Panc1 (cell line): ENCODE measurements at regions not wholly inside any gene's neighbourhood (a gene's known extent, or its start where the extent isn't known, plus 50 kb on each side); places are given as distances from the start of the nearest gene placed in this dataset.

Source experiments
- ATAC-seq: fragments of 200-7000 bp; cut with Tn5 transposase; 2 replicates; pipeline ENCODE4 v1.9.1; 2020; ENCODE audit warnings: mild to moderate bottlenecking, moderate library complexity
- BruUV-seq: library from RNA; stranded (reverse); fragments of 400-500 nt; replicated peaks from 2 replicates; lab custom pipeline; 2021; lab: Mats Ljungman, UMichigan
- CTCF ChIA-PET: fragments of 300-600 bp; sonication (Branson Sonifier 250); formaldehyde crosslinking; loops from one replicate; lab custom pipeline; 2022; ENCODE audit warnings: antibody characterized with exemption; lab: Charles Lee
- POLR2A ChIA-PET: fragments of 300-600 bp; sonication (Branson Sonifier 250); formaldehyde crosslinking; loops from one replicate; lab custom pipeline; 2022; ENCODE audit warnings: antibody characterized with exemption; lab: Charles Lee
- DNase-seq: peaks from one replicate; pipeline ENCODE4 v3.0.0-alpha.2; 2010; ENCODE audit warnings: low read depth, low spot score
- H3K27ac ChIP-seq: 2 replicates; pipeline ENCODE4 v1.5.1; 2011; ENCODE audit warnings: mild to moderate bottlenecking, low read length, inconsistent platforms
- H3K27me3 ChIP-seq: fragments of 200-500 bp; sonication (Bioruptor generic); 2 replicates; pipeline ENCODE4 v1.6.0; 2014; ENCODE audit warnings: low read length, inconsistent platforms; ENCODE audit not compliant: control insufficient read depth, insufficient read depth
- H3K36me3 ChIP-seq: fragments of 200-500 bp; sonication (Bioruptor generic); 2 replicates; pipeline ENCODE4 v1.5.1; 2014; ENCODE audit warnings: inconsistent platforms, mild to moderate bottlenecking, low read length, moderate library complexity; ENCODE audit not compliant: control insufficient read depth, insufficient read depth
- H3K4me1 ChIP-seq: 2 replicates; pipeline ENCODE4 v1.5.1; 2011; ENCODE audit warnings: inconsistent platforms, mild to moderate bottlenecking, low read length, moderate library complexity; ENCODE audit not compliant: control insufficient read depth, insufficient read depth
- H3K4me3 ChIP-seq, 2 experiments: 2 replicates each; pipeline ENCODE4 v1.5.1; 2011 to 2012; ENCODE audit warnings: low read depth in 2 of 2, low read length in 2 of 2, mild to moderate bottlenecking in 2 of 2, inconsistent platforms in 1 of 2, moderate library complexity in 1 of 2
- H3K9me3 ChIP-seq: fragments of 200-500 bp; sonication (Bioruptor generic); 2 replicates; pipeline ENCODE4 v1.5.1; 2014; ENCODE audit warnings: low read depth, mild to moderate bottlenecking, inconsistent platforms, low read length, moderate library complexity; ENCODE audit not compliant: control insufficient read depth, insufficient read depth
- POLR2AphosphoS5 ChIP-seq: IDR thresholded peaks from 2 replicates; pipeline ENCODE4 v1.6.1; 2012; ENCODE audit warnings: mild to moderate bottlenecking, low read depth, low read length, moderate library complexity
- SIN3A ChIP-seq: IDR thresholded peaks from 2 replicates; pipeline ENCODE4 v1.6.1; 2012; ENCODE audit warnings: low read depth, mild to moderate bottlenecking, low read length, moderate library complexity, borderline replicate concordance; ENCODE audit not compliant: insufficient read depth
- TCF7L2 ChIP-seq: IDR thresholded peaks from 2 replicates; pipeline ENCODE4 v1.6.1; 2011; ENCODE audit warnings: mild to moderate bottlenecking, low read depth, low read length, inconsistent platforms
- in situ Hi-C: cut with HindIII; loops from 2 replicates; pipeline ENCODE4 v1.10.0; 2016; ENCODE audit warnings: low sequenced_read_pairs, low pct_unique_long_range_greater_than_20kb
- intact Hi-C: fragments of 100-400 bp; cut with micrococcal nuclease; formaldehyde crosslinking; loops from one replicate; pipeline ENCODE4 v1.10.0; 2022; ENCODE audit not compliant: unreplicated experiment
- TF ChIP-seq, protein P1 (sequence below), 2 experiments: IDR thresholded peaks; 2 replicates each; pipeline ENCODE4 v1.6.1; 2011 to 2012; ENCODE audit warnings: low read depth in 2 of 2, control low read depth in 1 of 2, low read length in 1 of 2, mild to moderate bottlenecking in 1 of 2, moderate library complexity in 1 of 2; ENCODE audit not compliant: insufficient read depth in 1 of 2
- TF ChIP-seq, protein P2 (sequence below): fragments of 450-650 bp; IDR thresholded peaks from 2 replicates; pipeline ENCODE4 v1.5.1; 2017; ENCODE audit warnings: mild to moderate bottlenecking

GRCh38 chr7:7125963-7126362, 56.4 kb upstream of the C1GALT1 start:
- DNase-seq (no peak), ATAC-seq (no peak)
- Histone ChIP-seq H3K27ac (no peak overlapping the region), H3K4me1 (no peaks in the 10 kb centered on the region), H3K9me3 (no peaks in the 10 kb centered on the region), H3K36me3 (no peaks in the 10 kb centered on the region), H3K4me3 (no peak overlapping the region), H3K27me3 (peaks cover 15% of the 10 kb centered on the region)
- intact Hi-C loops: no loop called here
- ChIA-PET POLR2A (interaction anchor here (0.6 kb wide), 1 partner anchor 84 kb away, joined by 3 read pairs; no protein-coding TSS in a partner anchor), CTCF (no interaction called here)
- in situ Hi-C loops: no loop called here
- TF ChIP-seq, protein P1, sequence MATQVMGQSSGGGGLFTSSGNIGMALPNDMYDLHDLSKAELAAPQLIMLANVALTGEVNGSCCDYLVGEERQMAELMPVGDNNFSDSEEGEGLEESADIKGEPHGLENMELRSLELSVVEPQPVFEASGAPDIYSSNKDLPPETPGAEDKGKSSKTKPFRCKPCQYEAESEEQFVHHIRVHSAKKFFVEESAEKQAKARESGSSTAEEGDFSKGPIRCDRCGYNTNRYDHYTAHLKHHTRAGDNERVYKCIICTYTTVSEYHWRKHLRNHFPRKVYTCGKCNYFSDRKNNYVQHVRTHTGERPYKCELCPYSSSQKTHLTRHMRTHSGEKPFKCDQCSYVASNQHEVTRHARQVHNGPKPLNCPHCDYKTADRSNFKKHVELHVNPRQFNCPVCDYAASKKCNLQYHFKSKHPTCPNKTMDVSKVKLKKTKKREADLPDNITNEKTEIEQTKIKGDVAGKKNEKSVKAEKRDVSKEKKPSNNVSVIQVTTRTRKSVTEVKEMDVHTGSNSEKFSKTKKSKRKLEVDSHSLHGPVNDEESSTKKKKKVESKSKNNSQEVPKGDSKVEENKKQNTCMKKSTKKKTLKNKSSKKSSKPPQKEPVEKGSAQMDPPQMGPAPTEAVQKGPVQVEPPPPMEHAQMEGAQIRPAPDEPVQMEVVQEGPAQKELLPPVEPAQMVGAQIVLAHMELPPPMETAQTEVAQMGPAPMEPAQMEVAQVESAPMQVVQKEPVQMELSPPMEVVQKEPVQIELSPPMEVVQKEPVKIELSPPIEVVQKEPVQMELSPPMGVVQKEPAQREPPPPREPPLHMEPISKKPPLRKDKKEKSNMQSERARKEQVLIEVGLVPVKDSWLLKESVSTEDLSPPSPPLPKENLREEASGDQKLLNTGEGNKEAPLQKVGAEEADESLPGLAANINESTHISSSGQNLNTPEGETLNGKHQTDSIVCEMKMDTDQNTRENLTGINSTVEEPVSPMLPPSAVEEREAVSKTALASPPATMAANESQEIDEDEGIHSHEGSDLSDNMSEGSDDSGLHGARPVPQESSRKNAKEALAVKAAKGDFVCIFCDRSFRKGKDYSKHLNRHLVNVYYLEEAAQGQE (IDR thresholded peaks at IDR 0.05; ENCODE audit: insufficient read depth in 1 of 2, low read depth in 2 of 2, low read length in 1 of 2): no peak
- TF ChIP-seq, protein P2, sequence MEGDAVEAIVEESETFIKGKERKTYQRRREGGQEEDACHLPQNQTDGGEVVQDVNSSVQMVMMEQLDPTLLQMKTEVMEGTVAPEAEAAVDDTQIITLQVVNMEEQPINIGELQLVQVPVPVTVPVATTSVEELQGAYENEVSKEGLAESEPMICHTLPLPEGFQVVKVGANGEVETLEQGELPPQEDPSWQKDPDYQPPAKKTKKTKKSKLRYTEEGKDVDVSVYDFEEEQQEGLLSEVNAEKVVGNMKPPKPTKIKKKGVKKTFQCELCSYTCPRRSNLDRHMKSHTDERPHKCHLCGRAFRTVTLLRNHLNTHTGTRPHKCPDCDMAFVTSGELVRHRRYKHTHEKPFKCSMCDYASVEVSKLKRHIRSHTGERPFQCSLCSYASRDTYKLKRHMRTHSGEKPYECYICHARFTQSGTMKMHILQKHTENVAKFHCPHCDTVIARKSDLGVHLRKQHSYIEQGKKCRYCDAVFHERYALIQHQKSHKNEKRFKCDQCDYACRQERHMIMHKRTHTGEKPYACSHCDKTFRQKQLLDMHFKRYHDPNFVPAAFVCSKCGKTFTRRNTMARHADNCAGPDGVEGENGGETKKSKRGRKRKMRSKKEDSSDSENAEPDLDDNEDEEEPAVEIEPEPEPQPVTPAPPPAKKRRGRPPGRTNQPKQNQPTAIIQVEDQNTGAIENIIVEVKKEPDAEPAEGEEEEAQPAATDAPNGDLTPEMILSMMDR: no peak
- TF ChIP-seq TCF7L2 (no peak), POLR2AphosphoS5 (no peak), SIN3A (no peak)
- BruUV-seq: no TSS peak

DNA sequence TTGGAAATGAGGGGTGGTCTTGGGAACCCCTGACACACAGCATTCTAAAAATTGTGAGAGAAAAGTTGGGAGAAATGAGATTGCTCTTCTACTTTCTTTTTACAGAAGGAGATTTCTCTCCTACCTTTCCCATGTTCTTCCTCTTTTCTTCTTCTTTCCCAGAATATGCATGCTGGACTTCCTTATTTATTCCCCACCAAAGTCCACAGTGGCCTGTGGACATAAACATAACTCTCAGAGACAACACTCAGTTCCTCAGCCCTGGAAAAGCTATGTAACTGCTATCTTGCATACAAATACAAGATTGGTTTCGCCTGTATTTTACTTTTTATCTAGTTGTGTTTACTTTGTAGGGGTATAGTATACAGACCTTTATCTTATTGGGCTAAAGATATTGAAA, 54.6 kb upstream of the C1GALT1 start:
- ATAC-seq: no peak
- no peaks in the 10 kb centered on the region for H3K4me1 ChIP-seq
- TF ChIP-seq TCF7L2: no peak
- TF ChIP-seq, protein P2: no peak
- TF ChIP-seq, protein P1 (IDR thresholded peaks at IDR 0.05; ENCODE audit: insufficient read depth in 1 of 2, low read depth in 2 of 2, low read length in 1 of 2): no peak
- no peak for TF ChIP-seq SIN3A
- no peak for TF ChIP-seq POLR2AphosphoS5
- in situ Hi-C loops: no loop called here
- ChIA-PET POLR2A (no interaction called here), CTCF (no interaction called here)
- H3K36me3 ChIP-seq: no peaks in the 10 kb centered on the region
- intact Hi-C loops: no loop called here
- H3K9me3 ChIP-seq: no peaks in the 10 kb centered on the region
- H3K27me3 ChIP-seq: peaks cover 8% of the 10 kb centered on the region
- DNase-seq: no peak
- no TSS peak for BruUV-seq
- no peak overlapping the region for H3K4me3 ChIP-seq
- H3K27ac ChIP-seq: no peak overlapping the region
